Astrocyte of the spinal cord (primary cell): ENCODE measurements at regions not wholly inside any gene's neighbourhood (a gene's known extent, or its start where the extent isn't known, plus 50 kb on each side); places are given as distances from the start of the nearest gene placed in this dataset.
A peak's percentile ranks its signal among the peaks of the same experiment; 100 is the strongest.

Source experiments
- DNase-seq: peaks from one replicate; pipeline ENCODE4 v3.0.0; 2011; ENCODE audit warnings: low read depth, low spot score
- H3K4me3 ChIP-seq: 2 replicates; pipeline ENCODE4 v1.5.1; 2011; ENCODE audit warnings: low read depth, mild to moderate bottlenecking, low read length, moderate library complexity
- CTCF ChIP-seq: IDR thresholded peaks from 2 replicates; pipeline ENCODE4 v1.5.1; 2012; ENCODE audit warnings: low read depth, mild to moderate bottlenecking, low read length, inconsistent platforms
- in situ Hi-C: cut with HindIII; loops from 2 replicates; pipeline ENCODE4 v1.10.0; 2017; ENCODE audit warnings: low sequenced_read_pairs

- H3K4me3 ChIP-seq: no peak overlapping the region
- in situ Hi-C loops: no loop called here
- no peak for DNase-seq
- TF ChIP-seq CTCF: peak; percentile 64
These were observed 78.6 kb upstream of the FAM9A start for GRCh38 chrX:8879750-8880149.

- no peak for DNase-seq
- in situ Hi-C loops: no loop called here
- TF ChIP-seq CTCF: no peak
- H3K4me3 ChIP-seq: no peak overlapping the region
These were observed 72.8 kb upstream of the FAM9A start for GRCh38 chrX:8873956-8874355.

- no peak for TF ChIP-seq CTCF
- H3K4me3 ChIP-seq: no peak overlapping the region
- DNase-seq: no peak
- in situ Hi-C loops: no loop called here
These were observed 71.9 kb upstream of the FAM9A start for GRCh38 chrX:8873102-8873501.

- in situ Hi-C loops: no loop called here
- no peak overlapping the region for H3K4me3 ChIP-seq
- TF ChIP-seq CTCF: no peak
- no peak for DNase-seq
These were observed 69.2 kb upstream of the FAM9A start for GRCh38 chrX:8870411-8870810.

- H3K4me3 ChIP-seq: no peak overlapping the region
- TF ChIP-seq CTCF: no peak
- in situ Hi-C loops: no loop called here
- DNase-seq: no peak
These were observed 68.6 kb upstream of the FAM9A start for GRCh38 chrX:8869812-8870211.

GRCh38 chrX:8868906-8869305 lies 67.7 kb upstream of the FAM9A start:
- no peak overlapping the region for H3K4me3 ChIP-seq
- in situ Hi-C loops: no loop called here
- DNase-seq: peak; percentile 50
- peak; percentile 29 for TF ChIP-seq CTCF

GRCh38 chrX:8868070-8868773 lies 67.0 kb upstream of the FAM9A start:
- in situ Hi-C loops: no loop called here
- peak; percentile 52 for DNase-seq
- H3K4me3 ChIP-seq: no peak overlapping the region
- TF ChIP-seq CTCF: no peak
